HG03060 (cell line): ENCODE measurements at regions not wholly inside any gene's neighbourhood (a gene's known extent, or its start where the extent isn't known, plus 50 kb on each side); places are given as distances from the start of the nearest gene placed in this dataset.
"Not testable (repeated sequence)": the region's sequence is repeated elsewhere in the genome, so short reads cannot be mapped to it uniquely, and the experiment has no call there.

Experiments
- ATAC-seq: cut with Tn5 transposase; IDR thresholded peaks from one replicate; pipeline ENCODE4 v1.9.1; 2021; ENCODE audit warnings: low read depth, moderate number of reproducible peaks; ENCODE audit not compliant: unreplicated experiment

GRCh38 chr1:116185161-116185701 is 74.0 kb downstream of the MAB21L3 start:
- no peak for ATAC-seq

DNA sequence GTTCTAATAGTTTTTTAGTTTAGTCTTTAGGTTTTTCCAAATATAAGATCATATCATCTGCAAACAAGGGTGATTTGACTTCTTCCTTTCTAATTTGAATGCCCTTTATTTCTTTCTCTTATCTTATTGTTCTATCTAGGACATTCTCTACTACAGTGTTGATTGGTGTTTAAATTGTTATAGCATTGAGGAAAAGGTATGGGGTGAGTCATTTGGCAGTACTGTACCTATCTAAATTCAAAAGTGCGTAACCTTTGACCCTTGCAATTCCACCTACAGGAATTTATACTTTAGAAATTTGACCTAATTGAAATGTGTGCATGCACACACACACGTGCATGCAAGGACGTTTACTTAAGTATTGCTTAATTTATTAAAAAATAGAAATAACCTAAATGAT is 78.3 kb downstream of the MAB21L3 start:
- no peak for ATAC-seq

- no peak for ATAC-seq
These were observed 80.1 kb downstream of the MAB21L3 start for GRCh38 chr1:116191294-116191693.

DNA sequence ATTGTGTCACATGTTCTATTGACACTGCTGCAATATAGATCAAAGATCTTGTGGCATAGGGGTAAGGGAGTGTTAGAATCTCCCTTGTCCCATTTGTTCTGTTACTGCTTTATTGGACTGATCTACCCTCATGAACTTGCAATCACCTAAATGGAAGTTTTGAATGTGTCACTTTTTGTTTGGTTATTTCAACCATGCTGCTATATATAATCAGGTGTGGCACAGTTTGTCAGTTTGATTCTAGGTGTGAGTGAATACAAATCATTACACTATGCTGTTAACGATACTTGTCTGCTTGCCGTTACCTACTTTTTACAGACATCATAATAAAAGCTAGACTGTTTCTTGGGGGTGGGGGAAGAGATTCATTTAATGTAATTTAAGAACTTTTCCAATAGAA is 82.6 kb downstream of the MAB21L3 start:
- no peak for ATAC-seq

DNA sequence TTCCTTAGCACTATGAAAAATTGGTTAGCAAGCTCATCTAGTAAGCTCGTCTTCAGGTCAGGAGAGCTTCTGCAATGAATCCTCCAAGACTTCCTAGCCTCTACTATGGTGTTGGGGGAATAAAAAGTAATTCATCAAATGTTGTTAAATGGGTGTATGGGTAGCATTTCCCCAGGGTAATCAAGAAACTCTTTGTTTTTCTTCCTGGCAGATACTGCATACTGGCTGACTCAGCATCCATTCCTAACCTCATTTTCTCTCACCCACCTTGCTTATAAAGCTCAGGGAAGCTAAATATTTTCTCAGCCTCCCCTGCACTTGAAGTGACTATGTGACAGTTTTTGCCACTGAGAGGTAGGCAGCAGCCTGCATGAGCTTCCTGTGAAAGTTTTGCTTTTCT is 83.4 kb downstream of the MAB21L3 start:
- no peak for ATAC-seq

- ATAC-seq: no peak
These were observed 84.1 kb downstream of the MAB21L3 start for GRCh38 chr1:116195077-116195868.

- ATAC-seq: not testable (repeated sequence)
These were observed 89.1 kb downstream of the MAB21L3 start for GRCh38 chr1:116200343-116200742.

DNA sequence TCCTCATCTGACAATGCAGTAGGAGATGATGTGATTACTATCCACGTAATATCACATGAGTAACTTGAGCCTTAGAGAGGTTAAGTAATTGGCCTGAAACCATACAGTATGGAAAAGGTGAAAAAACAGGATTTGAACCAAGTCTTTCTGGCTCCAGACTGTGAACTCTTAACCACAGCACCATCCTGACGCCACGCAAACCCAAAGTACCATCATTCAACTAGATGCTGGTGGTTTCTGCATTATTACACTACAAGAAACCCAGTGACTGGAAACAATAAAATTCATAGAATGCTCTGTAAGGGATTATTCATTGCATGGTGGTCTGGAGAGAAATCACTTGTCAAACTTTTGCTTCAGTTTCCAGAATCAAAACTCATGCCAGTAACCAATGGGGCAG is 90.7 kb downstream of the MAB21L3 start:
- no peak for ATAC-seq

DNA sequence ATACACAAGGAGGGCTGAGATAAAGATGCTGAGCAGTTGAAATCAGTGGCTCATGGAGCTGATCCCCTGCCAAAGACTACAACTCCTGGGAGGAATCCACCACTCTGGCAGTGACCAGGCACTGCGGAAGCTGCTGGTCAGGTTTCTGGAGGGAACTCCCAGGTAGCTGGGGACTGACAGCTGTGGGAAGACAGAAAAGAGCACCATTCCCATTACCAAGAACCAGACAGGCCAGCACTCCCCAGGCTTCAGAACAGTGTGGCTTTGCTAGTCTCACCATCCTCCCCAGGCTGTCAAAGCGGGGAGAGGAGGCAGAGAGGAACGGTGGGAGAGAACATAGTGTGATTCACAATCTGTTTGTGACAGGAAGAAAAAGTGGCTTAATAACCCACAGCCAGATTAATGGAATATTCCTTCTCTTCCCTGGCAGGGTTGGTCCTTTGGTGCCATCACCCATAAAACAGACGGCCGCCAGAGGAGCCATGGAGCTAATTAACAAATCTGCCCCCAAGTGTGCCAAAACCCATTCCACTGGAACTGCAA is 92.1 kb downstream of the MAB21L3 start:
- ATAC-seq: no peak

- no peak for ATAC-seq
These were observed 92.7 kb downstream of the MAB21L3 start for GRCh38 chr1:116203920-116204319.

GRCh38 chr1:116205941-116206679 is 94.9 kb downstream of the MAB21L3 start:
- ATAC-seq: no peak

DNA sequence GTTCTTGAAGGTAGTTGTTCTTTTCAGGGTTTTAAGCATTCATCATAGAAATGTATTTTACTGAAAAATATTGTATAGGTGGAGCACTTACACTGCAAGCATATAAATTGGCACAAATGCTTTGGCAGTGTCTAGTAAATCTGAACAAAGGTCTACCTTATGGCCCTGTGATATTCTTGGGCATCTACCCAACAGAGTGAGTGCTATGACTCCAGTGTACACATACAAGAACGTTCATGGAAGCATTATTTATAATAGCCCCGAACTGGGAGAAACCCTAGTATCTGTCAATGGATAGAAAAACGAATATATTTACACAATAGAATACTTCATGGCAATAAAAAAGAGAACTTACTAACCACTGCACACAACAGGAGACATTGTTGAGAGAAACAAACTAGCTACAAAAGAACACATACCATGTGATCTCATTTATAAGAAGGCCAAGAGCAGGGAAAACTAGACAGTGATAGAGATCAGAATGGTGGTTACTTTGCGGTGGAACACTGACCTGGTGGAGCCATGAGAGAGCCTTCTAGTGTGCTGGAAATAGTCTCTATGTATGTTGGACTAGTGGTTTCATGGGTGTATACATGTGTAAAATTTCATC is 96.0 kb downstream of the MAB21L3 start:
- no peak for ATAC-seq

- no peak for ATAC-seq
These were observed 96.9 kb downstream of the MAB21L3 start for GRCh38 chr1:116208136-116208535.

GRCh38 chr1:116211294-116211693 is 100.1 kb downstream of the MAB21L3 start:
- no peak for ATAC-seq

DNA sequence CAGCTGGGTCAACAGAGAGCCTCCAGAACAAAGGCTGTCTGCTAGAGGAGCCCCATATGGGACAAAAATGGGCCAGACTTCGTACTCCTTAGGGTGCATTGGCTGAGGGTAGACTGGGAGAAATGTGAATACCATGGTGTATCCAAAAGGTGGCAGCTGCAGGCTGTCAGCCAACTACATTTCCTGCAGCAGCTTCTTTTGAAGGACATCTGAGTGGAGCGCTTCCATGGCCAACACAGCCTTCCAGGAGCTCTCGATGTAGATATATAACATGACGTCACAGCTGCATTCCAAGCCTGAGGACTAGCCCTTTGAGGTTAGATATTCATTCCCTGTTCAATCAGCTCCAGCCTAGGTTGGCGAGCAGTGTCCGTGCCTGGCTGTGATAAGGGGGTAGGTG is 107.7 kb downstream of the MAB21L3 start:
- no peak for ATAC-seq

GRCh38 chr1:116219651-116220434 is 108.6 kb downstream of the MAB21L3 start:
- ATAC-seq: no peak

- no peak for ATAC-seq
These were observed 112.9 kb downstream of the MAB21L3 start for GRCh38 chr1:116224111-116224510.

- no peak for ATAC-seq
These were observed 113.4 kb downstream of the MAB21L3 start for GRCh38 chr1:116224561-116224960.

GRCh38 chr1:116226017-116226416 is 114.8 kb downstream of the MAB21L3 start:
- no peak for ATAC-seq

DNA sequence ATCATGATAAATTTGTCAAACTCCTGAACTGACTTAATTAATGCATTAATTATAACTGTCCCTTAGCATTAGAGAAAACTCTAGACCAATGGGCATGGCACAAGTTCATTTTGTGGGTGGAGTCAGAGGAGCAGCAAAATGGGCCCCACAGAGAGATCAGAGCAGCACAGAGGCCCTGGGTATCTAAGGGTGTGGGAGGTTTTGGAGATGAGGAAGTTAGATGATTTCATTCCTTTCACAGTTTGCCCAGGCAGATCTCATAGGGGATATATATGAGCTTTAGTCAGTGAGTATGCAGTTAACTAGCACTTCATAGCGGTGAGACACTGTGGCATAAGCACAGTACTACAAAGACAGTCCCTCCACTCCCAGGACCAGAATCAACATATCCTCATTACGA is 117.3 kb downstream of the MAB21L3 start:
- ATAC-seq: no peak
